HG03064 (cell line): ENCODE measurements at regions not wholly inside any gene's neighbourhood (a gene's known extent, or its start where the extent isn't known, plus 50 kb on each side); places are given as distances from the start of the nearest gene placed in this dataset.
"Not testable (repeated sequence)": the region's sequence is repeated elsewhere in the genome, so short reads cannot be mapped to it uniquely, and the experiment has no call there.

Source experiments
- ATAC-seq: cut with Tn5 transposase; IDR thresholded peaks from one replicate; pipeline ENCODE4 v1.9.1; 2021; ENCODE audit warnings: low read depth; ENCODE audit not compliant: unreplicated experiment

DNA sequence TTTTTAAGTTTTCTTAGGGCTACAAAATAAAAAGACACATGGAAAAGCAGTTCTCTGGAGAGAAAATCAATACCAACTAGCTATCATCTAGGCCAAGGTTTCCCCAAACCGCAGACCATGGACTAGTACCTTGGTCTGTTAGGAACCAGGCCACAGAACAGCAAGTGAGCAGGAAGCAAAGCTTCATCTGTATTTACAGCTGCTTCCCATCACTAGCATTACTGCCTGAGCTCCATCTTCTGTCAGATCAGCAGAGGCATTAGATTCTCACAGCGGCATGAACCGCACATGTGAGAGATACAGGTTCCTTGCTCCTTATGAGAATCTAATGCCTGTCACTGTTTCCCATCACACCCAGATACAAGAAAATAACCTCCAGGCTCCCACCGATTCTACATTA, 1907.6 kb upstream of the ACO1 start:
- no peak for ATAC-seq

DNA sequence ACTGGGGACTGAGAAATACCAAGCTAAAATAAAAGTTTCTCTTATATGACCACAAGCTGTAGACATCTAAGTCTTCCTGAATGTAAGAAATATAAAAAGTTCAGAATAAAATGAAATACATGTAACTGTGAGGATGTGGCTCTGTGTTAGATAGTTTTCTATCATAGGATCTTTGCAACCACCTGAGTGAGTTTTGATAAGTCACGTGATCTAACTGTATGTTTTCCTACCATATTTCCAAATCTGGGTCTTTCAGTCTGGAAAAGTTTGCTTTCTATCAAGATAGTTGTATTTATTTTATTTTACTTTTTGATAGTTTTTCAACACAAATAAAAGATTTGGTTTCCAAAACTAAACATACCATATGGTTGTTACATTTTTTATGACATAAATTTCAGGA, 1905.8 kb upstream of the ACO1 start:
- ATAC-seq: no peak

DNA sequence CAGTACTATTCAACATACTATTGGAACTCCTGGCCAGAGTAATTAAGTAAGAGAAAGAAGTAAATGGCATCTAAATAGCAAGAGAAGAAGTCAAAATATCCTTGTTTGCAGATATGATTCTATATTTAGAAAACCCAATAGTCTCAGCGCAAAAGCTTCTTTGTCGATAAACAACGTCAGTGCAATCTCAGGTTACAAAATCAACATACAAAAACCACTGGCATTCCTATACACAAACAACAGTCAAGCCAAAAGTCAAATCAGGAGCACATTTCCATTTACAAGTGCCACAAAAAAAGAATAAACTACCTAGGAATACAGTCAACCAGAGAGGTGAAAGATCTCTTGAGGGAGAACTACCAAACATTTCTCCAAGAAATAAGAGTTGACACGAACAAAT, 1901.9 kb upstream of the ACO1 start:
- no peak for ATAC-seq

DNA sequence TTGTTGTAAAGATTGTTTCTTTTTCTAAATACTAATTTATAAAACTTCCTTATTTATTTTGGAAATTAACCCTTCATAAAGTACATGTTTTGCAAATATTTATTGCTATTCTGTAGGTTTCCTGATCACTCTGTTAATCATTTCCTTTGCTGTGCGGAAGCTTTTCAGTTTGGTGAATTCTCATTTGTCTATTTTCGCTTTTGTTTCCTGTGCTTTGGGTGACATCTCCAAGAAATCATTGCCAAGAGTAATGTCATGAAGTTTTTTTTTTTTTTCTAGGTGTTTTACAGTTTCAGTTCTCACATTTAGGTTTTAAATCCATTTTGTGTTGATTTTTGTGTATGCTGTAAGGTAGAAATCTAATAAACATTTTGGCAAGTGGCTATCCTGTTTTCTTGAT, 1899.8 kb upstream of the ACO1 start:
- ATAC-seq: no peak

DNA sequence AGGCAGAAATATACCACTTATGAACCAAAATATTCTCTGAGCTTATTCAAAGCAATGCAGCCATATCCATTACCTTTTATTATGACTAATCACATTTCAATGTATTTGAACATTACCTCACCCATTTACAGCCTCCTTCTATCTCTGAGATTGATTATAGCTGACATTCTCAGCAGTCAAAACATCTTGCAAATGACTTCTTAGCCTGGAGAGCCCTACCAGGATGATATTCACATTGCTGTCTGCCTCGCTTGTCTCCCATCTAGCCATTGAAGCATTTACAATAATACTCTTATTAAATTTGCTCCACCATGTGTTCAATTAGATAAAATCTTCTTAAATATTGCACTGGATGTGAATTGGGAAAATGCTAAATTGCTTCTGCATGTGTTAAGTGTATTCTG, 1879.9 kb upstream of the ACO1 start:
- no peak for ATAC-seq

DNA sequence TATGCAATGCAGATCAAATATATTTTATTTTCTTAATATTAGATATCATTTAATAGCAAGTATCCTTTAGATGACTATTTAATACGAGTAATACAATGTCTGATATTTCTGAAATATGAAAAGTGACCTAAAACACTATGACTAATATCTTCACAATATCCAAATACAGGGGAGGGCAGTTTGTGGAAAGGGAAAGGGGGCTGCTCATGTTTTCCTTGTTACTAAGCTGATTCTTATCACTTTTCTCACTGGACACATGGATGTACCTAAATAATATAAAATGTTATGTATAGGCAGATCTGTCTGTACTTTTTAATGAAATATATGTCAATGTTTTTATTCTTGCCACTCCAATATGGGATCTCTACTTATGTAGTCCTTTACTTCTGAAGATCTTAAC, 1879.1 kb upstream of the ACO1 start:
- no peak for ATAC-seq

DNA sequence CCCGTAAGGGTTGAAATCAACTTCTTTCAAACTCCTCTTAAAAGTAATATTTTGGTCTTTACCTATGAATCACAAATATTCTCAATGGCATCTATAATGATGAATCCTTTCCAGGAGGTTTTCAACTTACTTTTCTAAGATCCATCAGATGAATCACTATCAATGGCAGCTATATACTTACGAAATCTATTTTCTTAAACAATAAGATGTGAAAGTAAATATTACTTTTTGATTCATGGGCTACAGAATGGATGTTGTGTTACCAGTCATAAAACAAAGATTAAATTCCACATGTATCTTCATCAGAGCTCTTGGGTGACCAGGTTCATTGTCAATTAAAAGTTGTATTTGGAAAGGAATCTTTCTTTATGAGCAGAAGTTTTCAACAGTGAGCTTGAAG, 1877.7 kb upstream of the ACO1 start:
- ATAC-seq: no peak

DNA sequence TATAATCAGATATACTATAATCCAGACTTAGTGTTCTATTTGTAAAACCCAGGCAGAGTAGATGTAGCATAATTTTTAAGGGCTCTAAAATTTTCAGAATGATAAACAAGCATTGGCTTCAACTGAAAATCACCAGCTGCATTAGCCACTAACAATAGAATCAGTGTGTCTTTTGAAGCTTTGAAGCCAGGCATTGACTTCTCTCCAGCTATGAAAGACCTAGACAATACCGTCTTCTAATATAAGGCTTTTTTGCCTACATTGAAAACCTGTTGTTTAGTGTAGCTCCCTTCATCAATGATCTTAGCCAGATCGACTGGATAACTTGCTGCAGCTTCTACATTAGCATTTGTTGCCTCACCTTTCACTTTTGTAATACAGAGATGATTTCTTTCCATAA, 1877.3 kb upstream of the ACO1 start:
- ATAC-seq: no peak

DNA sequence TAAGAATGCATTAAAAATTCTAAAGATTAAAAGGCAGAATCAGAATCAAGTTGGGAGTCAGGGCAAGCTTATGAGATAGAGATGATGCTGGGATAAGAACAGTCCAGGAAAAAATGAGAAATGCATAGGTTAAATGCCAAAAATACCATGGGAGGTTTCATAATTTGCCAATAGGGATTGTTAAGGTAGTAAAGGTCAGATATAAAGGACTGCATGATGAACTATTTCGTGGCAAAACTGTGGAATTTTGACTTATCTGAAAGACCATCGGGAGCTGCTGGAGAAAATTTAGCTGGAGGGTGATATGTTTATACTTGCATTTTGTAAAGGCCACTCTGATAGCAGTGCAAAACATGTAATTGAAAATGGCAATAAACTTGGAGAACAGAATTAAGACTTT, 1872.8 kb upstream of the ACO1 start:
- ATAC-seq: no peak

DNA sequence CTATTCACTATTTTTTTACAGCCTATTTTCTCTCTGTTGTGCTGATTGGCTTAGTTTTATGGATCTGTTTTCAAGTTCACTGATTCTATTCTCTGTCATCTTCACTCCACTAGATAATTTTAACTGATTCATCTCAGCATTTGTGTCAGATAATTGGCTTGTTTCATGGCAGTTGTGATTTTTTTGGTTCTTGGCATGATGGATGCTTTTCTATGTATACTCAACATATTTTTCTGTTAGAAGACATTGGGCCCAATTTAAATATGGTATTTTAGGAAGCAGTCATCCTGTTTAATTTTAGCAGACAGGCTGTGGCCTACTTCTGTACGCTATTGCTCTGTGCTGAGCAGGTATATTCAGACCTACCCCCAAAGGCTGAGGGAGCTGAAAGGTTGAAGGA, 1865.3 kb upstream of the ACO1 start:
- ATAC-seq: no peak

DNA sequence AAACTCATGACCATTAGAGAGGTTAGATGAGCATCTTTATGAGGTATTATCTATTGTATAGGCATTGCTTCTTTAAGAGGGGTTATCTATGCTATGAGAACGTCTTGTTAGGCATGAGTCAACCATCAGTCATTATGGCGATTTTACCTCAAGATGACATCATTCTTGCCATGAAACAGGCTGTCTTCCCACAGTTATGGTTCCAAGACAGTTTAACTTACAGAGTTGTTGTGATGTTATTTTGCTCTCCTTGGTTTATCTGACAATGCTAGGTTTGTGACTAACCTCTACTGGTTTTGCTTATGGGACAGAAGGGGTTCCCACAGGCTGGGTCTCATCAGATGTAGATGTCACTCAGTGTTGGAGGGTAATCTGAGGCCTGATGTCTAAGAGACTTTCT, 1864.7 kb upstream of the ACO1 start:
- no peak for ATAC-seq

DNA sequence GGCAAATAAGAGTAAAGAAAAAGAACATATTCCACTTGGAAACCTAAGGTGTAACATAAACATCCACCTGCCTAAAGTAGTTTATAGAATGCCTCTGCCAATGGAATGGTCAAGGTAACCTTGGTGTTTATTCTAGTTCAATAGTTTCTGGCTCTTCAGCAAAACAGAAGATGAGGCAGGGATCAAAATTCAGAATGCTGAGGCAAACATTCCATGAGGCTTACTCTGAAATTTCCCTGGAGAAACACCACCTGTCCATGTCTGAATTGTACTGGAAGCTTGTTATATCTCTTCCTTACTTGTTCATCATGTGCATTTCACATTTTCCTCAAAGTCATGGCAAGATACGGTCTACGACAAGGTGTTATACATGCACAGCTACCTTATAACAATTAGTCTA, 1862.4 kb upstream of the ACO1 start:
- ATAC-seq: no peak

DNA sequence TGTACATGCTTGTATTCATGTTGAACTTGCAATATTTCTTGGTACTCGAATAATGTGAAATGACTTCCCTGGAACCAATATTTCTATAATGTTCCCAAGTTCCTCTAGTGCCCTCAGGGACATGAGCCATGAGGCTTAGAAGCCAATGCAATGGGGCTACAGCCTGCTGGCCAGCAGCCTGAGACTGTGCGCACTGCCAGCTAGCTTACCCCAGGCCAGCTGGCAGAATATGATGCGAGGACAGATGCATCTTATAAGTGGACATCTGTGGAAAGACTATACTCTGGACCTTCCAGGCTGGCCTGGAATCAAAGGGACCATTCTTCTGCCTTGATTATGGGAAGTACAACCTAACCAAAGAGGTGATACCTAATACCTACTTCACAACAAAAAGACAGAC, 1862.0 kb upstream of the ACO1 start:
- no peak for ATAC-seq

DNA sequence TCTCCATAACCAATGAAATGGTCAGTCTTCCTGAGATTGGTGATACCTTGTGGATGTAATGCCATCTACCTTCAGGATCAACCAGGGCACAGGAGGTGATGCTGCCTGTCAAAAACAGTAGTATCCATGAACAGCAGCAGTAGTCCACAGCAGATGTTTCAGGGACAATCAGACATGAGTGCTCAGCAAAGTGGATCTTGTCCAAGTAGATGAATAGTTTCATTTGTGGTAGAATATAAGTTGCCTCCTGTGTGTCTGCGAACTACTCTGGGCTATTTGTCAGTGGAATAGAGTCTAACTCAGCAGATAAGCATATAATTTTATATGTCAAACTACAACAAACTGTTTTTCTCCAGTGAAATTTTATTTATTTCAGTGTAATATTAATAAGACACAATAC, 1860.1 kb upstream of the ACO1 start:
- ATAC-seq: no peak

DNA sequence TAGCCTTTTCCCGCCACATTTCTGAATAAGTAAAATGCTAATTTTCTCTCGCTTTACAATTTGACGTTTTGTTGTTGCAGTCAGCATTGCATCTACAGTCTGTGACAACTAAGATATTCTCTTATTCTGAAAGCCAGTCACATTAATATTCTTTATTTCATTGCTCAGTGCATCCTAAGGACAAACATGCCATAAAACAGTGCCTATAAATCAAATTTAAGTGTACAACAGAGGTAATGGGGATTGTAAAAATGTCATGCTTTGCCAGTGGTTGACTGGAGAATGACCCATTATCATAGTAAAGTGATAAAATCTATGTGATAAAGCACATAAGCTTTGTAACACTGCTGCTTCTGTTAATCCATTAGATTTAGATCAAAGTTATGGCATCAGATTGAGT, 1850.0 kb upstream of the ACO1 start:
- ATAC-seq: no peak

DNA sequence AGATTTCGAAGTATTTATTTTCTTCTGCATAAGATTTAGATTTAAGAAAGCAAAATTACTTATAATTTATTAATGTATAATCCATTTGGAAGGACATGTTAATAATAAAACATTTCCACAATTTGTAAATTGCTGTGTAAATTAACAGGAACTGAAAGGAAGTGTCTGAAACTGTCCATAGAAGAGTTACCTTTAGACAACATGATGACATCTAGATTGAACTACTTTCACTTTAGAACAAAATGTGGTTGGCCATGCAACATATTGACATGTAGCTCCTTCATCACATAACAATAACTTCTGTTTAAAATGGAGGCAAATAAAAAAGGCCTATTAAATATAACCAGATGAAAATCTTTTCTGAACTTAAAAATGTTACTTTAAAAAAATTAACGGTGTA, 1849.5 kb upstream of the ACO1 start:
- ATAC-seq: no peak

DNA sequence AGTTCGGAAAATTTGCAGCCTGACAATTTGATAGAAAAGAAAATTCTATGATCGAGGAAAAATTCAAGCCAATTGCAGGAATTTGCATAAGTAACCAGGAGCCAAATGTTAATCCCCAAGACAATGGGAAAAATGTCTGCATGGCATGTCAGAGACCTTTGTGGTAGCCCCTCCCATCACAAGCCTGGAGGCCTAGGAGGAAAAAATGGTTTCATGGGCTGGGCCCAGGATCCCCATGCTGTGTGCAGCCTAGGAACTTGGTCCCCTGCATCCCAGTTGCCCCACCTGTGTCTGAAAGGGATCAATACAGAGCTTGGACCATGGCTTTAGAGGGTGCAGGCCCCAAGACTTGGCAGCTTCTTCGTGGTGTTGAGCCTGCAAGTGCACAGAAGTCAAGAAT, 1847.9 kb upstream of the ACO1 start:
- ATAC-seq: no peak

DNA sequence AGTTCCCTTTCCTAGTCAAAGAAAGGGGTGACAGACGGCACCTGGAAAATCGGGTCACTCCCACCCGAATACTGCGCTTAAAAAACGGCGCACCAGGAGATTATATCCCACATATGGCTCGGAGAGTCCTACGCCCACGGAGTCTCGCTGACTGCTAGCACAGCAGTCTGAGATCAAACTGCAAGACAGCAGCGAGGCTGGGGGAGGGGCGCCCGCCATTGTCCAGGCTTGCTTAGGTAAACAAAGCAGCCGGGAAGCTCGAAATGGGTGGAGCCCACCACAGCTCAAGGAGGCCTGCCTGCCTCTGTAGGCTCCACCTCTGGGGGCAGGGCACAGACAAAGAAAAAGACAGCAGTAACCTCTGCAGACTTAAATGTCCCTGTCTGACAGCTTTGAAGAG, 1844.7 kb upstream of the ACO1 start:
- not testable (repeated sequence) for ATAC-seq

DNA sequence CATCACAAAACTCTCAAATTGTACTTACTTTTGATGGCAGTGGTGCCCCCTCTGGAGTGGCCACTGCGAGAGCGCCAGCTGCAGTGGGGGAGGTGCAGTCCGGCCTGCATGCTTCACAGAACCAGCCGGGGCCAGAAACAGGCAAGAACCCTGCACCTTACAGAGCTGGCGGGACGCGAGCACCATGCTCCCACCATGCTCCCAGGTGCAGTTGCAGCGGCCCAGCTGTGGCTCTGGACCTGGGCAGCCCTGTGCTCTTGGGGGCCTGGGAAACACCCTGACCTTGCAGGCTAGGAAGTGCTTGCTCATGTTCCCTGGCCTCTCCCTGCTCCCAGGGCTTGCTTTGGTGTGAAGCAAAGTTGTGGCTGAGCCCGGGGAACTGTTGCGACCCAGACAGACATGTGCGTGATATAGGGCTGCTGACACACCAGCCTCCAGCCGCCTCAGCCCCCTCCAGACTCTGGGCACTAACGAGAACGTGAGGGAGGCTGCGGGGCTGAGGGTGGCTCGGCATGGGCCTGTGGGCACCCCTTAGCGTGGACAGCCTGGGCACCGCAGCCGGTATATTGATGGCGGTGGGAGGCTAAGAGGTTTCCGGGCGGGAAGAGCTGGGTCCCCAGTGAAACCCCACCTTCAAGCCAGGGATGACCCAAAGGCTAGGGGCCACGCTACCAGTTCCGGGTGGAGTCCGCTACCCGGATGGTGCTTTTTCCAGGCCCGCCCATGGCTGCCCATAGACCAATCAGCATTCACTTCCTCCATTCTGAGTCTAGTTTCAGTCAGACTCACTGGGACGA, 1809.9 kb upstream of the ACO1 start:
- no peak for ATAC-seq

DNA sequence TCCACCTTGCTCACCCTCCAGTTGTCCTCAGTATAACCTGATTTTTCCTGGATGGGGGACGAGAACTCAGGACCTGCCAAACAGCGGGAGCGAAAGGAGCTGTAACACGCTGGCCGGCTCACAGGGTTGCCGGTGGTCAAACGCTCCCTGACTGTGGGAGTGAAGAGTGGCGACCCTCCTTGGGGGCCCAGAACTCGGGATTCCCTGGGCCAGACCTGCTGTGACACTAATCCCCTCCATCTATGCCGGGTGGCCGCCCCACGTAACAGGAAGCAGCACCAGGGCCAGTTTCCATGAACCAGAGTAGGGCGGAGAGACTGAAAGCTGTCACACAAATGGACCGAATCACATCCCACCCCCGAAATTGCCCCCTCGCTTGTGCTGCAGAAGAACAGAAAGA, 1809.2 kb upstream of the ACO1 start:
- no peak for ATAC-seq

DNA sequence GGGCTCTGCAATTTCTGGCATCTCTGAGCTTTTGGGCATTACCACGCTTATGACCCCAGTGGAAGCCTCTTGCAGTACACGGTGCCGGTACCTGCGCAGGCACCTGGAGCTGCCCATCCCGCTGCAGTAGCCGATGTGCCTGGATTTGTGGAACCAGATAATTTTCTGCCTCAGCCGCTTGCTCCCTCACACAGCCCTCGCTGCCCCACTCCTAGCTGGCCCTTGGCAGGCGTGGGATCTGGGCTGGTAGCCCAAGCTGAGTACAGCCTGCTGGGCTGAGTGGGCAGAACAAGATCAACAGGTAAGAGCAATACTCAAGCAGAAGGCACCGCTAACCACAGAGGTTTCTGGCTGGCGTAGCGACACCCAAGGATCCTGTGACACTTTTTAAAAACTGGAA, 1808.8 kb upstream of the ACO1 start:
- ATAC-seq: no peak

DNA sequence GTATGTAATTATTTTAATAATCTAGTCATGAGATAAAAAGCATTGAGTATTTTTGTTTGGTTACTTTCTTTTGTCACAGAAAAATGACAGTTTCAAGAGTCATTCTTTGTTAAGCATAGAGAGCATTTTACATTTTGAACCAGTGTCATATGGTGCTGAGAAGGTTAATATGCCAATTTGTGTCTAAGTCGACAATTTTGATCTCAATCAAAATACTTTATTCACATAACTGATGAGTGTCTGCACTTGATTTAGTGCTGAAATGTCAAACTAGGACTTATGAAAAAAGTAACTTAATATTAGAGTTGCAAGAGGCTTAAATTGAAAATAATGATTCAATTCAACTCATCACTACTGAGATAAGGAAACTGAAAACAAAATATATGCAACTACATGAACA, 1804.6 kb upstream of the ACO1 start:
- ATAC-seq: no peak

DNA sequence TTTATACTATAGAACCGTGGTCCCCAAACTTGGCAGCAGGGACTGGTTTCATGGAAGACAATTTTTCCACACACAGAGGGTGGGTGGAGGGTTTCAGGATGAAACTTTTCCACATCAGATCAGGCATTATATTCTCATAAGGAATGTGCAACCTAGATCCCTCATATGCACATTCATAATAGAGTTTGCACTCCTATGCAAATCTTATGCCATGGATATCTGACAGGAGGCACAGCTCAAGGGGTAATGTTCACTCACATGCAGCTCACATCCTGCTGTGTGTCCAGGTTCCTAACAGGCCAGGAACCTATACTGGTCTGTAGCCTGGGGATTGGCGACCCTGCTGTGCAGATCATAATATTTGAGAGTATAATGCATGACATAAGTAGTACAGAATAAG, 1802.2 kb upstream of the ACO1 start:
- ATAC-seq: no peak
